ENCODE measurements at regions not wholly inside any gene's neighbourhood (a gene's known extent, or its start where the extent isn't known, plus 50 kb on each side); places are given as distances from the start of the nearest gene placed in this dataset.
A peak's percentile ranks its signal among the peaks of the same experiment; 100 is the strongest.

GRCh38 chr11:134477486-134477885 lies 65.4 kb upstream of the B3GAT1 start:
- Mint-ChIP-seq H3K4me1 (peaks cover 37% of the 10 kb centered on the region), H3K27me3 (ENCODE audit: low read depth) (no peaks in the 10 kb centered on the region), H3K27ac (no peak overlapping the region), H3K4me3 (no peak overlapping the region), H3K9me3 (no peaks in the 10 kb centered on the region), H3K36me3 (no peaks in the 10 kb centered on the region)
- DNase-seq (ENCODE audit: low spot score) (no peak), ATAC-seq (peak; percentile 29; the same call in 1 of the 2 replicates)
- ChIA-PET CTCF (interaction anchor here (0.5 to 1.4 kb wide), 2 partner anchors 12 to 24 kb away, joined by 4 read pairs; no protein-coding TSS in a partner anchor), POLR2A (no interaction called here)
- TF ChIP-seq ZBTB21 (CRISPR knock-in tag; IDR thresholded peaks at IDR 0.05; ENCODE audit: borderline replicate concordance), result no peak
- no peak for TF ChIP-seq OVOL2 (CRISPR knock-in tag; IDR thresholded peaks at IDR 0.05; ENCODE audit: borderline replicate concordance)
- TF ChIP-seq NR3C1 (CRISPR knock-in tag; conservative IDR thresholded peaks at IDR 0.05; ENCODE audit: low read depth), result no peak
- TF ChIP-seq ATF3 (CRISPR knock-in tag; conservative IDR thresholded peaks at IDR 0.05), result no peak
- TF ChIP-seq CTCF (IDR thresholded peaks at IDR 0.05), result no peak

- no peaks in the 10 kb centered on the region for H3K9me3 Mint-ChIP-seq
- ChIA-PET POLR2A (no interaction called here), CTCF (interaction anchor here (0.8 kb wide), 1 partner anchor 84 kb away, joined by 3 read pairs; no protein-coding TSS in a partner anchor)
- H3K4me3 Mint-ChIP-seq, result no peak overlapping the region
- H3K36me3 Mint-ChIP-seq, result no peaks in the 10 kb centered on the region
- H3K27ac Mint-ChIP-seq, result no peak overlapping the region
- H3K4me1 Mint-ChIP-seq, result peaks cover 37% of the 10 kb centered on the region
- TF ChIP-seq FOXP4 (CRISPR knock-in tag; IDR thresholded peaks at IDR 0.05) (peak; percentile 72; the same call in 1 of the 2 replicates), SMAD3 (CRISPR knock-in tag; IDR thresholded peaks at IDR 0.05; ENCODE audit: borderline replicate concordance) (peak; percentile 94), SP1 (CRISPR knock-in tag; conservative IDR thresholded peaks at IDR 0.05) (no peak), CREB1 (CRISPR knock-in tag; IDR thresholded peaks at IDR 0.05) (0 out of 2 replicates have a peak, but pooled peaks have one; percentile 46), TEAD1 (CRISPR knock-in tag; IDR thresholded peaks at IDR 0.05) (peak; percentile 92), ESRRA (CRISPR knock-in tag; IDR thresholded peaks at IDR 0.05; ENCODE audit: borderline replicate concordance) (peak; percentile 59; the same call in 1 of the 2 replicates), ARID4B (CRISPR knock-in tag; IDR thresholded peaks at IDR 0.05; ENCODE audit: borderline replicate concordance) (0 out of 2 replicates have a peak, but pooled peaks have one; percentile 68), ZNF232 (CRISPR knock-in tag; IDR thresholded peaks at IDR 0.05) (peak; percentile 70), TEAD4 (CRISPR knock-in tag; IDR thresholded peaks at IDR 0.05) (peak; percentile 67; the same call in 1 of the 2 replicates), CREM (CRISPR knock-in tag; IDR thresholded peaks at IDR 0.05) (peak; percentile 39; the same call in 1 of the 2 replicates), MAX (CRISPR knock-in tag; IDR thresholded peaks at IDR 0.05) (no peak), ZNF425 (CRISPR knock-in tag; conservative IDR thresholded peaks at IDR 0.05) (no peak)
- peak; percentile 77 for DNase-seq (ENCODE audit: low spot score)
- no peaks in the 10 kb centered on the region for H3K27me3 Mint-ChIP-seq (ENCODE audit: low read depth)
- peak; percentile 67 for ATAC-seq
Observed at GRCh38 chr11:134476435-134477021, 64.5 kb upstream of the B3GAT1 start.

All from WTC11 (cell line).